Suppressor macrophage (primary cell): ENCODE measurements at regions not wholly inside any gene's neighbourhood (a gene's known extent, or its start where the extent isn't known, plus 50 kb on each side); places are given as distances from the start of the nearest gene placed in this dataset.
A peak's percentile ranks its signal among the peaks of the same experiment; 100 is the strongest.

ENCODE experiments used
- DNase-seq, 4 experiments: peaks; one replicate each; pipeline ENCODE4 v3.0.0-alpha.2; 2020 to 2022

- no peak for DNase-seq
Measured at GRCh38 chr2:176544991-176545956, 276.0 kb downstream of the MTX2 start.

GRCh38 chr2:176546550-176546949 is 277.3 kb downstream of the MTX2 start:
- DNase-seq: no peak

- DNase-seq: no peak
Measured at GRCh38 chr2:176552501-176553135, 283.4 kb downstream of the MTX2 start.

GRCh38 chr2:176553685-176554100 is 284.5 kb downstream of the MTX2 start:
- peak in 2 of 4 experiments; percentile 11 to 18 for DNase-seq

- peak; percentile 13 to 65 (median 42) for DNase-seq
Measured at GRCh38 chr2:176554101-176555048, 285.1 kb downstream of the MTX2 start.

GRCh38 chr2:176555112-176555511 is 285.9 kb downstream of the MTX2 start:
- DNase-seq: no peak

GRCh38 chr2:176555781-176556180 is 286.5 kb downstream of the MTX2 start:
- DNase-seq: no peak

GRCh38 chr2:176556373-176556772 is 287.1 kb downstream of the MTX2 start:
- DNase-seq: no peak

GRCh38 chr2:176557821-176558220 is 288.6 kb downstream of the MTX2 start:
- no peak for DNase-seq

GRCh38 chr2:176558574-176559140 is 289.4 kb downstream of the MTX2 start:
- DNase-seq: no peak

GRCh38 chr2:176560296-176560695 is 291.1 kb downstream of the MTX2 start:
- no peak for DNase-seq

- no peak for DNase-seq
Measured at GRCh38 chr2:176561706-176562105, 292.5 kb downstream of the MTX2 start.

GRCh38 chr2:176562359-176563078 is 293.3 kb downstream of the MTX2 start:
- DNase-seq: peak in 1 of 4 experiments; percentile 3

GRCh38 chr2:176565641-176566323 is 296.5 kb downstream of the MTX2 start:
- DNase-seq: no peak

GRCh38 chr2:176566496-176566895 is 297.3 kb downstream of the MTX2 start:
- no peak for DNase-seq

- no peak for DNase-seq
Measured at GRCh38 chr2:176566961-176567360, 297.7 kb downstream of the MTX2 start.

GRCh38 chr2:176567361-176567760 is 298.1 kb downstream of the MTX2 start:
- DNase-seq: no peak

GRCh38 chr2:176569574-176569973 is 300.3 kb downstream of the MTX2 start:
- no peak for DNase-seq

GRCh38 chr2:176573612-176574483 is 304.6 kb downstream of the MTX2 start:
- DNase-seq: no peak
